Ramos (cell line): ENCODE measurements at regions not wholly inside any gene's neighbourhood (a gene's known extent, or its start where the extent isn't known, plus 50 kb on each side); places are given as distances from the start of the nearest gene placed in this dataset.
"Not testable (repeated sequence)": the region's sequence is repeated elsewhere in the genome, so short reads cannot be mapped to it uniquely, and the experiment has no call there.

Source experiments
- in situ Hi-C: fragments of 300-500 bp; cut with MboI; formaldehyde crosslinking; loops from one replicate; pipeline ENCODE4 v1.14.3; 2022; ENCODE audit warnings: low sequenced_read_pairs; ENCODE audit not compliant: unreplicated experiment

DNA sequence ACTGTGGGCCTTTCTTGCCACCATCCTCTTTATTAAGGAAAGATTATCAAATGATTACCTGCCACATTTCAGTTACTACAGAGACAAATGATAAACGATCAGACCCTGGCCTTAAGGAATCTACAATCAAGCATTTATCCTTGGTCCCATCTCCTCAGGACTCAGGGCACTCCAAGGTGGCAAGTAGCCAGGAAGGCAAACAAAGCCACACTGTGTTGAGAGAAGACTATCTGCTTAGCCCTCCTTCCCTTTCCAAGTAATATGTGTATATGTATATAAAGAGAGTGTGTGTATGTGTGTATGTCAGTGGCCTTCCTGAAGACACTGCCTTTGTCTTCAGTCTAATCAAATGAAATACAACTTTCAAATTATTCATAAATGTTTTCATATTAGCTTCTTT lies 490.1 kb upstream of the ATP11B start:
- in situ Hi-C loops: no loop called here

DNA sequence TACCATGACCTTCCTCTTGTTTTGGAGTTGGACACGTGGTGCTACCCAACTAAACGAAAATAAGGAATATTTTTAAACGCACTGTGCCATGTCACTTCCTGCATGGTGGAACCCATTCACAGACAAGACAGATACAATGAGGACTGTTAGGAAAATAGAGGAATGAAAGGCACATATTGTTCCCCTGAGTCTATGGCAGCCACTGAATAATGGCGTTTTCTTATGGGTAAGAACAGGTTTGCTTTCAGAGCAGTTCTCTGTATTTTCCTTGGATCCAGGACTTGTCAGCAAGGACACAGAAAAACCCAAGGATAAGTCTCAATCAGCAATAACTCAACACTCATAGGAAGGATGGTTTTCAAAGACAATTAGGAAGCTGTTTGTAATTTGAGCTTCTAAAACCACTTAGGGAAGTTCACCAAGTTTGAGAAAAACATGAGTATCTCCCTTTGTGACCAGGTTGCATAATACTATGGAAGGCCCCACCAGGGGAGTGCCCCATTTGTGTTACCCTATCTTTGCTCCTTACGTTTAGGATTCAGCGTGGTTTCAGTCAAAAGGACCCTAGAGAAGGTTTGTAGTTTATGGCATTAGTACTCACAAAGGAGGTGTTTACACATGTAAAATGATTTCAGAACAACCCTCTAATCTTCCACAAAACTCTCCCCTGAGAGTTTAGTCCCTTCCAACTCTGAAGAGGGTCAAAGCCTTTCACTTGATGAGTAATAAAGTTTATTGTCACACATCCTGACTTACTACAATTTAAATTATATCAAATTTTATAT lies 487.2 kb upstream of the ATP11B start:
- in situ Hi-C loops: no loop called here

DNA sequence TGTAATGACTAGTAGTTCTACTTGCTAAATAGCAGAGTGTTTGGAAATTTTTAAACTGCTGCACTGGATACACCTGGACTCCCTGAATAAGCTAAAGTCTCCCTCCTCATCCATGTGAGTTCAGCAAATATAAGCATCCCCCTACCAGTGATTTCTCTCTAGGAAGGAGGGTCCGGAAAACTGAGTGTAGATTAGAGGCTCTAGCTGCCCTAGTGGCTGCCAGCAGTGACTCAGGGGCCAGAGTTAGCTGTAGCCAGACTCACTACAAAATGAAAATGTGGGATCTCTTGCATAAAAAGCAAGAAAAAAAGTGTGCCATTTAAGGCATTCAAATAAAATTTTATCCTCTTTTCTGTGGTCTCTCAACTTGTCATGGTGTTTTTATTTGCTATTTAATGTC lies 485.0 kb upstream of the ATP11B start:
- in situ Hi-C loops: no loop called here

DNA sequence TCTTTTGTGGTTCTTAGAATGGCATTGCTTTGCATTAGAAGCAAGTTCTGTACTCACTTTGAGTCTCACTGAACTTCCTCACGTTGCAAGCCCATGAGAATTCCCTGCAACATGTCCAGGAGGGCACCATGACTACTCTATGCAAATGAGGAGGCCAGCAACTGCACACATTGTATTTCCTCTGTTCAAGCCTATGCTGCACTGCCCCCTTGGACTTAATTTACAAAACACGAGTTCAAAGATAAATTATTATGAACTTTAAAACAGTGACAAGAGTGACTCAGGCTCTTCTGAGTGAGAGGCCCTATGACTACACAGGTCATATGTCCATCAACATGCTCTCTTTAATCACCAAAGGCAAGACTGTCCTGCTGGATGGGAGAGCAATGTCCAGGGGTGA lies 484.2 kb upstream of the ATP11B start:
- in situ Hi-C loops: no loop called here

DNA sequence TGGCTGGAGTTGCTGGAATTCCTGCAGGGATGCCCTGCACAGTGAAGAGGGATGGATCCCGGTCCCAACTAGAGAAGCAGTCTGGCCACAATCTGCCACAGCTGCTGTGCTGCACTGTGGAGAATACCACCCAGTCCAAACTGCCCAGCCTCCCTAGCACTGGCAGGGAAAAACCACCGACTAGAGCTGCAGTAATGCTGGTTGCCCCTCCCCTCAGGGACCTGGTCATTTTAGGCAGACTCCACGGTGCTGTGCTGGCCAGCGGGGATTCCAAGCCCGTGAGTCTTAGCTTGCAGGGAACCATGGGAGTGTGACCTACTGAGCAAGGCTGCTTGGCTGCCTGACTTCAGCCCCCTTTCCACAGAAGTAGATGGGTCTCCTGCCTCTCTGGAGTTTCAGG lies 478.0 kb upstream of the ATP11B start:
- in situ Hi-C loops: no loop called here

DNA sequence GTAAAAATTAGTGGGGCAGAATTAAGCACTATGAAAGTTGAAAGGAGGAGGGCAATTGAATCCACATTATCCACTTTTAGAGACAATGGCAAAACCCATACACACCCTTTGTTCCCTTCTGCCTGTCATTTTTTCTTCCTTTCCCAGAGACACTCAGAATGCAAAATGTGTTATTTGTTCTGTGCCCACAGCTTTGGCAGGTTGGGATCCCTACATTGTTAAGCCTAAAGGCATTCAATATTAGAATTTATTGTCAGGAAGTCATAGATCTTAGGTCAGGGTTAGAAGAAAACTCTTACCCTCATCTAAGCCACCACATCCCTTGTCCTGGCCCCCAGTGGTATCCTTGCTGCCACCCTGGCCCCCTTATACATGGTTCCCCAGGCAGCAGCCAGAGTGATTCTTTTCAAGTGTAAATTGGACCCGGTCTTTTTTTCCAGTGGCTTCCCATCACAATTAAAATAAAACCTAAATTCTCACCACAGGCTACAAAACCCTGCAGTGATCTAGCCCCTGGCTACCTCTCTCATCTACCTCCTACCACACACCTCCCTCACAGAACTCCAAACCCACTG lies 470.1 kb upstream of the ATP11B start:
- in situ Hi-C loops: no loop called here

DNA sequence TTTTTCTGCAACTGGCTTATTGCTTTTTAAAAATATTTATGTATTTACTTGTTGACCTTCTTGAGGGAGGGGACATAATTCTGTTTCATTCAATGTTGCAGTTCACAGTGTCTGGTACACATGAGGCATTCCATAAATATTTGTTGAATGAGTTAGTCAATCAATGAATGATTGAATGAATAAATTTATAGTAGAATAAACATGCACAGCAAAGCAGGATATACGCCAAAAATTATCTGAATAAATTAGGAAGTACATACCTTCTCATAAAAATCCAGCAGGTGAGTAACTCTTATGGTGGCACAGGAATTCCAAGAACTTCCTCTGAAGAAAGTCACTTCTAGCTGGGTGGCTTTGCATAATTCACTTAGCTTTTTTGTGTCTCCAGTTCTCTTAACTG lies 469.4 kb upstream of the ATP11B start:
- in situ Hi-C loops: no loop called here

DNA sequence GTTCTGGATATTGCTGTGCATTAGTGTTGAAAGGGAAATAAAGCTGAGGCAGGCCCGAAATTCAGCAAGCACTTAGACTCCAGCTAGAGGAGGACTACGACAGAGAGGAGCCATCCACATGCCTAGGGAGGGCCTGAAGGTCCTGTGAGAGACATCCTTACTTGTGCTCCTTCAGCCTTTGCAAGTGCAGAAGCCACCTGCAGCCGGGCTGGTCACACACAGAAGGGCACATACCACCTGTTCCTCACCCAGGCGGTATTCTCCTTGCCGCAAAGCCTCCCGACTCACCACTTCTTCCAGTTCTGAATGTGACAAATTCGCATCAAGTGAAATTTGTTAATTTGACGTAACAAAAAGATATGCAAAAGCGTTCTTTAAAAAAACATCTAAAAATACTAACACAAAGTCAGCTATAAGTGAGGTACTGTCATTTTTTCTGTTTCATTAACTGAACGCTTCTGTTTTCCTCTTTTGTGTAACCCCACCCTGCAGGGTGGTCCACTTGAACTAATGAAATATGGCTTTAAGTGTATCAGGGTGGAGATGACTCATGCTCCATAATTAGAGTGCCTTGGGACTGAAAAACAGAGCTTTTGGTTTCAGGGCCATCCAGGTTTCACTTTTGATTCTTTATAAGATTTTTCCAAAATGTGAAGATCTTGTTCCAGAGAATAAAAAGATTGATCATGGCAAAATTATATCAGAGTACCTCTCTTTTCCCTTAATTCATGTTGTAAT lies 467.9 kb upstream of the ATP11B start:
- in situ Hi-C loops: no loop called here

DNA sequence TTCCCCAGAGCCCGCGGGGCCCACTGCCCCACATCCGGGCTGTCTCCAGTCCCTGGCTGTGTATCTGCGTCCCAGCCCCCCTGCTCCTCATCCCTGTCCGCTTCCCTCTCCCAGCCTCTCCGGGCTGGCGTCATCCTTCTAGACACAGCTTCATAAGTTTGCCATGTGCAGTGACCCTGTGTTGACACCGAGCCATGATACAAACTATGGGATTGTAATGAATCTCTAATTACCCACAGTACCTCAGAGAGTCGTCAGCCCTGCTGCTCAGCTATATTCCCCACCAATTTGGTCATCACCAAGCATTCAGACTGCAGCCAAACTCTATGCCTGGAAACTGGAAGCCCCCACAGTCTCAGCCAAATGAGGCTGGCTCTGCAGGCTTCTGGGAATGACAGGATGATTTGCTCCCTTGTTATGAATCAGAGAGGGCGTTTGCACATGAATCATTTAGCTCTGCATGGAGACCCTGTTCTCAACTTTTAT lies 466.1 kb upstream of the ATP11B start:
- in situ Hi-C loops: no loop called here

DNA sequence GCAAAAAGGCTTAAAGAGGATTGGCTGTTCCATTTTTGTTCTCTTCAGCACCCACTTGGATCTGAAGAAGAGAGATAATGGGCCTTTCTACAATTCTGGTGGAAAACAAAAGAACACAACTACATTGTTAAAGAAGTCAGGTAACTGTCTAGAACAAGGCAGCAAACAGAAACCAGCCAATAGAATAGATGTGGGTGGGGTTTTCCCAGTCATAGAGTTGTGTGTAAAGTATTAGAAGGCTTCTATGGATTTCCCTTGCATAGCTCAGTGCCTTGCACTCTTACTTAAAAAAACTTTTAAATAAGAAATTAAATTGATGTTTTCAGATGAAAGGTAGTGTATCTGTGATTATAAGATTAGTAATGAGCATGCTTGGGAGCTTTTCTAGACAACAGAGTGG lies 462.7 kb upstream of the ATP11B start:
- in situ Hi-C loops: no loop called here

DNA sequence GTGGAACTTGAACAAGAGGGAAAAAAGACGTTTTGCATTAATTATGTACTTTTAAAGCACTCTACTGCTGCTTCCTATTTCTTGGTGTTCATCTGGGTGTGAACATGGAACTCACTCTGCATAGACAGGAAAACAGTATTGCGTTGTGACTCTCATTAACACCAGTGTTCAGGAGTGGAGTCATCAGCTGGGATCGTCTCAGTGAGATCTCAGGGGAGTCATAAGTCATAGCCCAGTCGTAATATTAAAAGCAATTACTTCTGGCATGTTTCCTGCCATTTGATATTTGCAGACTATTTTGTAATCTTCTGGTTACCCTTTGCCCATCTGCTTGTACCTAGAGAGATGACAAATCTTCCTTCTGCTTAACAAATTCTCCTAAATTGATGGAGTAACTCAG lies 462.0 kb upstream of the ATP11B start:
- in situ Hi-C loops: no loop called here

DNA sequence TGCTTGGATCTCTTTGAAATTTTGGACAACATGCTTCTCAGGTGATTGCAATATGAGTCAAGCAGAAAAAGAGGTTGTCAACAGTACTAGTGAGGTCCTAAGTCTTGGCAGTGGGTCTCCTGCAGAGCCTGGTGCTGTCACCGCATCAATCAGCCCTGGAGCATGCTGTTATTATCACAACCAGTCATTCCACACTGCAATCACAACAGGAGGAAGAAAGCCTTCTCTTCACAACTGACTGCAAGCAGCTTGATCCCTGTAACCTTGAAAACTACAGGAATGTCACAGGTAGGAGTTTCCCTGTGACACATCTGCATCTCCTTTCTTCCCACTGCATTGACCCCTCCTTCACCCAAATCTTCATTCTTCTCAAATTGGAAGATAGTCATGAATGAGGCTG lies 451.1 kb upstream of the ATP11B start:
- in situ Hi-C loops: no loop called here

DNA sequence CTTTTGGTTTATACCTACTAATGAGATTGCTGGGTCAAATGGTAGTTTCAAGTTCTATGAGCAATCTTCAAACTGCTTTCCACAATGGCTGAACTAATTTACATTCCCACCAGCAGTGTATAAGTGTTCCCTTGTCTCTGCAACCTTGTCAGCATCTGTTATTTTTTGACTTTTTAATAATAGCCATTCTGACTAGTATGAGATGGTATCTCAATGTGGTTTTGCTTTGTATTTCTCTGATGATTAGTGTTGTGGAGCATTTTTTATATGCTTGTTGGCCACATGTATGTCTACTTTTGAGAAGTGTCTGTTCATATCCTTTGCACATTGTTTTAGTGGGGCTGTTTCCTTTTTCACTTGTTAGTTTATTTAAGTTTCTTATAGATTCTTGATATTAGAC lies 449.3 kb upstream of the ATP11B start:
- in situ Hi-C loops: not testable (repeated sequence)

DNA sequence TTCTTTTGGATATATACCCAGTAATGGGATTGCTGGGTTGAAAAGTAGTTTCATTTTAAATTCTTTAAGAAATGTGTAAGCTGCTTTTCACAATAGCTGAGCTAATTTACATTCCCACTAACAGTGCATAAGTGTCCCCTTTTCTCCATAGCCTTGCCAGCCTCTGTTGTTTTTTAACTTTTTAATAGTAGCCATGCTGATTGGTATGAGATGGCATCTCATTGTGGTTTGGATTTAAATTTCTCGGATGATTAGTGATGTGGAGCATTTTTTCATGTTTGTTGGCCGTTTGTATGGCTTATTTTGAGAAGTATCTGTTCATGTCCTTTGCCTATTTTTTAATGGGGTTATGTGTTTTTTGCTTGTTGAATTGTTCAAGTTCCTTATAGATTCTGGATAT lies 444.3 kb upstream of the ATP11B start:
- in situ Hi-C loops: no loop called here

DNA sequence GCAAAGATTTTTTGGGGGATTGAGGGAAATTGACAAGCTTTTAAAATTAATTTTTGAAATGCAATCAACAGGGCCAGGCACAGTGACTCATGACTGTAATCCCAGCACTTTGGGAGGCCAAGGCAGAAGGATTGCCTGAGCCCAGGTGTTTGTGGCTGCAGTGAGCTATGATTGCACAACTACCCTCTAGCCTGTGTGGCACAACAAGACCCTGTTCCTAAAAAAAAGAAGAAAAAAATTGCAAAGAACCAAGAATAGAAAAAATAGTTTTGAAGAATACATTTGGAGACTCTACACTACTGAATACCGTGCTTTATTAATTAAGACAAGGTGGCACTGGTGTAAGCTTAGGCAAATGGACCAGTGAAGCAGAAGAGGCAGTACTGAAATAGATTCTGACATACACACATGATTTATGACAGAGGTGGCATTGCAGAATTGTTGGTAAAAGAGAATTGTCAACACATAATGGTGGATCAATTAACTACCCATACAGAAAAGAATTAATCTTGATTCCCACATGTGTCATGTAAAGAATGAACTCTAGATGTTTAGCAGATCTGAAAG lies 443.3 kb upstream of the ATP11B start:
- in situ Hi-C loops: no loop called here

DNA sequence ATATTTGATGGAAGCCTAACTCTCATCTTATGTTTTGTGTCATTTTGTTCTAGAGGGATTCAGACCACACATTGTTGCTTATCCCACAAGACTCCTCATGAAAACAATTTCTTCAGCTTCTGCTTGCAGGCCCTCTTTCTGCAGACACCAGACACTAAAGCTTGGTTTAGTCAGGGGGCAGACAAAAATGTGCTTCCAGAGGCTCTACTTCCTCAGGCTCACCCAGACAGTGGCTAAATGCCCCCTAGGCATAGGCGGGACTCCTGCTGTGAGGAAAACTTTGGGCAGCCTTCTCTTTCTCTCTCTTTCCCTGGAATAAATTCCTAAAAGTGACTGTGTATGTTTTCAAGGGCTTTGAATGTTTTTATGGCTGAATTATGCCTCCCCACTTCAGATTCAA lies 435.4 kb upstream of the ATP11B start:
- in situ Hi-C loops: no loop called here

DNA sequence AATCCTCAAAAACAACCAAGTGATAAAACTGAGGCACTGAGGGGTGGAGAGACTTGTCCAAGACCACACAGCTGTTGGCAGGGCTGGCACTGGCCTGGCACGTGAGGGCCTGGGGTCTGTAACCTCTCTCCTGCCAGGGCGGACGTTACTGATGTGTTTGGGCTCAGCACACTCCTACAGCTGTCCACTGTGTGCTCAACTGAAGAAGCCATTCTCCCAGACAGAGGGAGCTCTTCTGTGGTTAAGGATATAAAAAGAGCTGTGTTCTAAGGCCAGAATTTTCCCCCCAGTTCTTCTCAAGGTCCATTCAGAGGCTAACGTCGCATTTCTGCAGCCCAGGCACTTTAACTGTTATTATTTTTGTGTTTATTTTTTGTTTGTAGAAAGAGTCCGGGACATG lies 429.0 kb upstream of the ATP11B start:
- in situ Hi-C loops: no loop called here

DNA sequence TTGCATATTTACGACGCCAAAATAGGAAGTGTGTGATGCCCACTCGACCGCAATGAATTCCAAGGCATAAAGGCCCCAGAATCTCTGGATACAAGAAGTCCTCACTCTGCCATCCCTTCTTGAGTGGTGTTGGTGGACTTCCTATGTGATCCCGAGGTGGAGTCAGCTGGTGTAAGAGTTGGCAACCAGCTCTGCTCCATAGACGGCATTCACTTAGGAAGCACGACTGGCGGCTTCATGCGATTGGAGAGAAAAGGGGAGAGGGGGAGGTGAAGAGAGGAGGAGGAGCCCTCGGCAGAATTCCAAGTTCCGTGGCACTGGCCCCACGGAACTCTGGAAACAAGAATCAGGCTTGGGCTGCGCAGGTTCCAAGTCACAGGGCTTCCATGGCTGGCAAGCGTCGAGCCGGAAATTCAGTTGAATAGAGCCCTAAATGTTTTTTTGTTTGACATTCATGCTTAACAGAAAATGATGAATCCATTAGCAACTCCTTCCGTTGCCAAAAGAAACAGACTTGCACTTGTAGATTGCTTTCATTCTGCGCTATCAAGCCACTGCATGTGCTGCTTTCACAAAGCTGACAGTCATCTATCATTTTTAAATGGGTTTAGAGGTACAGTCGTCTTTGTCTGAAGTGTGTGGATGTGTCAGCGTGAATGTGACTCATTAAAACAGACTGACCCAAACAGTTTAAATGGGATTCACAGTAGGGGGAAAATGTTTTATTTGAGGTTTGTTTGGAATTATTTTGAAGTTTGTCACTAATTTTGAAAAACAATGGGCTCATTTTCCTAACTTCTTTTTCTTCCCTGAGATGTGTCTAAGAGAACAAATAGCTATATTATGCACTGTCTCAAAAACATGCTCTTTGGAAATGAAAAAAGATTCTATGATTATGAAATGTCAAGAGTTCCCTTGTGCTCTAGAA lies 428.3 kb upstream of the ATP11B start:
- in situ Hi-C loops: no loop called here

DNA sequence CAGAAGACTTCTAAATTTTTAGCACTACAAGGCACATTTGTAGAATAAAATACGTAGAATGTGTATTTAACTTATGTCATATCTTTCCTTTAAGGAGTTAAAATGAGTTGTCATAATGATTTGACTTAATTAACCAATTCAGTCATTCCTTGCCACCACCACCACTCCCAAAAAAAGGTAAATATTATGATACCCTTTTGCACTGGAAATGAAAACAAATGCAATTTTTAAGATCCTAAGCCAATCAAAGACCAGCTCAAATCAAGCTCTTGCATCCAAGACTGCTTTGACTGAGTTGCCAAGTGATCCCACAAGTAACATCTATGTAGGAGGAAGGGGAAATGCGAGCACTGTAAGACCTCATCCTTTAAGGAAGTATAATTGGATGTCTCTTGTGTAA lies 426.6 kb upstream of the ATP11B start:
- in situ Hi-C loops: no loop called here

DNA sequence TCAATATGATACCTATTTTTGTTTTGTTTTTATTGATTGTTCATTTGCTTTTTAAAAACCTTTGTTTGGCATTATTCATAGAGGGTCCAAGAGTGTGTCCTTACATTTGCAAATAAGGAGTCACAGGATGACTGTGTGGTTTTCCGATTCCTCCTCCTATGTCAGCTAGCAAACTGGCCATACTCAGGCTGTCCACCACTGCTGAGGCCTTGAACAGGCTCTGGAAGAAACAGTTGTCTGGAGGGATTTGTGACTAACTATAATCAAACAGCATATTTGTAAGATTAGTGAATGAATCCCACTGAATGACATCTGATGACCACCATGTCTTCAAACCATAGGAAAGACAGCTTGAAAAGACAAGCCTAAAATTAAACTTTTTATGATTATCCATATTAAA lies 423.4 kb upstream of the ATP11B start:
- in situ Hi-C loops: no loop called here
